ENCODE measurements at regions not wholly inside any gene's neighbourhood (a gene's known extent, or its start where the extent isn't known, plus 50 kb on each side); places are given as distances from the start of the nearest gene placed in this dataset.

- WGBS (ENCODE audit: insufficient coverage), result no CpG with 5 or more reads among the region's 5 CpGs
- Histone ChIP-seq H3K4me1 (ENCODE audit: control insufficient read depth, insufficient read depth, low read length) (peaks cover 26% of the 10 kb centered on the region), H3K36me3 (ENCODE audit: control insufficient read depth, insufficient read depth, low read length) (no peaks in the 10 kb centered on the region), H3K27ac (ENCODE audit: low read length) (no peak overlapping the region), H3K4me3 (ENCODE audit: low read length) (no peak overlapping the region), H3K9me3 (replicated peaks; ENCODE audit: control insufficient read depth, low read depth, low read length) (peaks cover 7% of the 10 kb centered on the region), H3K27me3 (ENCODE audit: control insufficient read depth, insufficient read depth, low read length) (no peaks in the 10 kb centered on the region)
- DNase-seq, result no peak
Measured at GRCh38 chr1:14363036-14363590, 235.4 kb upstream of the KAZN start.

- peaks cover 7% of the 10 kb centered on the region for H3K9me3 ChIP-seq (replicated peaks; ENCODE audit: control insufficient read depth, low read depth, low read length)
- peaks cover 26% of the 10 kb centered on the region for H3K4me1 ChIP-seq (ENCODE audit: control insufficient read depth, insufficient read depth, low read length)
- no peak overlapping the region for H3K4me3 ChIP-seq (ENCODE audit: low read length)
- no peak for DNase-seq
- no peaks in the 10 kb centered on the region for H3K36me3 ChIP-seq (ENCODE audit: control insufficient read depth, insufficient read depth, low read length)
- no peak overlapping the region for H3K27ac ChIP-seq (ENCODE audit: low read length)
- WGBS (ENCODE audit: insufficient coverage), result 35% methylated on average over 4 of the region's 11 CpGs
- H3K27me3 ChIP-seq (ENCODE audit: control insufficient read depth, insufficient read depth, low read length), result no peaks in the 10 kb centered on the region
Measured at GRCh38 chr1:14363707-14364413, 234.6 kb upstream of the KAZN start.

GRCh38 chr1:14365301-14365988 is 233.0 kb upstream of the KAZN start:
- no peaks in the 10 kb centered on the region for H3K27me3 ChIP-seq (ENCODE audit: control insufficient read depth, insufficient read depth, low read length)
- H3K27ac ChIP-seq (ENCODE audit: low read length), result peak overlapping the region; percentile 92
- H3K36me3 ChIP-seq (ENCODE audit: control insufficient read depth, insufficient read depth, low read length), result no peaks in the 10 kb centered on the region
- peaks cover 7% of the 10 kb centered on the region for H3K9me3 ChIP-seq (replicated peaks; ENCODE audit: control insufficient read depth, low read depth, low read length)
- peaks cover 31% of the 10 kb centered on the region for H3K4me1 ChIP-seq (ENCODE audit: control insufficient read depth, insufficient read depth, low read length)
- H3K4me3 ChIP-seq (ENCODE audit: low read length), result no peak overlapping the region
- peak; percentile 89 for DNase-seq
- 20% methylated on average over 1 of the region's 13 CpGs for WGBS (ENCODE audit: insufficient coverage)

- WGBS (ENCODE audit: insufficient coverage), result 19% methylated on average over 17 of the region's 18 CpGs
- Histone ChIP-seq H3K9me3 (replicated peaks; ENCODE audit: control insufficient read depth, low read depth, low read length) (peaks cover 7% of the 10 kb centered on the region), H3K27me3 (ENCODE audit: control insufficient read depth, insufficient read depth, low read length) (no peaks in the 10 kb centered on the region), H3K4me3 (ENCODE audit: low read length) (peak overlapping the region; percentile 9), H3K36me3 (ENCODE audit: control insufficient read depth, insufficient read depth, low read length) (no peaks in the 10 kb centered on the region), H3K4me1 (ENCODE audit: control insufficient read depth, insufficient read depth, low read length) (peaks cover 26% of the 10 kb centered on the region), H3K27ac (ENCODE audit: low read length) (peak overlapping the region; percentile 92)
- DNase-seq, result peak; percentile 93
Measured at GRCh38 chr1:14366091-14367018, 232.1 kb upstream of the KAZN start.

GRCh38 chr1:14367451-14367850 is 231.0 kb upstream of the KAZN start:
- no peaks in the 10 kb centered on the region for H3K27me3 ChIP-seq (ENCODE audit: control insufficient read depth, insufficient read depth, low read length)

GRCh38 chr1:14369526-14370213 is 228.8 kb upstream of the KAZN start:
- H3K9me3 ChIP-seq (replicated peaks; ENCODE audit: control insufficient read depth, low read depth, low read length), result no peaks in the 10 kb centered on the region
- H3K27ac ChIP-seq (ENCODE audit: low read length), result no peak overlapping the region
- no peak for DNase-seq
- no peaks in the 10 kb centered on the region for H3K36me3 ChIP-seq (ENCODE audit: control insufficient read depth, insufficient read depth, low read length)
- no peak overlapping the region for H3K4me3 ChIP-seq (ENCODE audit: low read length)
- no peaks in the 10 kb centered on the region for H3K27me3 ChIP-seq (ENCODE audit: control insufficient read depth, insufficient read depth, low read length)
- peaks cover 26% of the 10 kb centered on the region for H3K4me1 ChIP-seq (ENCODE audit: control insufficient read depth, insufficient read depth, low read length)
- WGBS (ENCODE audit: insufficient coverage), result 20% methylated on average over 1 of the region's 5 CpGs

More at GRCh38 chr1:14367451-14367850, 231.0 kb upstream of the KAZN start:
- Histone ChIP-seq H3K4me3 (ENCODE audit: low read length) (no peak overlapping the region), H3K4me1 (ENCODE audit: control insufficient read depth, insufficient read depth, low read length) (peaks cover 26% of the 10 kb centered on the region), H3K9me3 (replicated peaks; ENCODE audit: control insufficient read depth, low read depth, low read length) (no peaks in the 10 kb centered on the region), H3K27ac (ENCODE audit: low read length) (no peak overlapping the region), H3K36me3 (ENCODE audit: control insufficient read depth, insufficient read depth, low read length) (no peaks in the 10 kb centered on the region)
- WGBS (ENCODE audit: insufficient coverage), result 91% methylated on average over 4 of the region's 5 CpGs
- DNase-seq, result no peak

GRCh38 chr1:14371771-14372497 is 226.6 kb upstream of the KAZN start:
- Histone ChIP-seq H3K9me3 (replicated peaks; ENCODE audit: control insufficient read depth, low read depth, low read length) (no peaks in the 10 kb centered on the region), H3K4me1 (ENCODE audit: control insufficient read depth, insufficient read depth, low read length) (peaks cover 9% of the 10 kb centered on the region), H3K27ac (ENCODE audit: low read length) (no peak overlapping the region), H3K36me3 (ENCODE audit: control insufficient read depth, insufficient read depth, low read length) (no peaks in the 10 kb centered on the region), H3K27me3 (ENCODE audit: control insufficient read depth, insufficient read depth, low read length) (no peaks in the 10 kb centered on the region), H3K4me3 (ENCODE audit: low read length) (no peak overlapping the region)
- WGBS (ENCODE audit: insufficient coverage), result 40% methylated on average over 1 of the region's 6 CpGs
- DNase-seq, result peak; percentile 52

- H3K36me3 ChIP-seq (ENCODE audit: control insufficient read depth, insufficient read depth, low read length), result no peaks in the 10 kb centered on the region
- no peaks in the 10 kb centered on the region for H3K9me3 ChIP-seq (replicated peaks; ENCODE audit: control insufficient read depth, low read depth, low read length)
- H3K27ac ChIP-seq (ENCODE audit: low read length), result no peak overlapping the region
- DNase-seq, result no peak
- no CpG with 5 or more reads among the region's 5 CpGs for WGBS (ENCODE audit: insufficient coverage)
- H3K4me1 ChIP-seq (ENCODE audit: control insufficient read depth, insufficient read depth, low read length), result peaks cover 5% of the 10 kb centered on the region
- H3K27me3 ChIP-seq (ENCODE audit: control insufficient read depth, insufficient read depth, low read length), result no peaks in the 10 kb centered on the region
- H3K4me3 ChIP-seq (ENCODE audit: low read length), result no peak overlapping the region
Measured at GRCh38 chr1:14372526-14372925, 226.0 kb upstream of the KAZN start.

GRCh38 chr1:14373081-14373758 is 225.3 kb upstream of the KAZN start:
- Histone ChIP-seq H3K36me3 (ENCODE audit: control insufficient read depth, insufficient read depth, low read length) (no peaks in the 10 kb centered on the region), H3K27ac (ENCODE audit: low read length) (no peak overlapping the region), H3K27me3 (ENCODE audit: control insufficient read depth, insufficient read depth, low read length) (no peaks in the 10 kb centered on the region), H3K4me1 (ENCODE audit: control insufficient read depth, insufficient read depth, low read length) (peaks cover 5% of the 10 kb centered on the region), H3K9me3 (replicated peaks; ENCODE audit: control insufficient read depth, low read depth, low read length) (no peaks in the 10 kb centered on the region), H3K4me3 (ENCODE audit: low read length) (no peak overlapping the region)
- WGBS (ENCODE audit: insufficient coverage), result 69% methylated on average over 2 of the region's 2 CpGs
- no peak for DNase-seq

All from muscle of leg (tissue), 3 donors.